Ishikawa (cell line): ENCODE measurements at regions not wholly inside any gene's neighbourhood (a gene's known extent, or its start where the extent isn't known, plus 50 kb on each side); places are given as distances from the start of the nearest gene placed in this dataset.

Source experiments
- CEBPB ChIP-seq: IDR thresholded peaks from 2 replicates; pipeline ENCODE4 v1.6.1; 2012
- CREB1 ChIP-seq: IDR thresholded peaks from 2 replicates; pipeline ENCODE4 v1.6.1; 2012; ENCODE audit warnings: low read depth
- EP300 ChIP-seq: IDR thresholded peaks from 2 replicates; pipeline ENCODE4 v1.6.1; 2012; ENCODE audit warnings: borderline replicate concordance
- FOXM1 ChIP-seq: IDR thresholded peaks from 2 replicates; pipeline ENCODE4 v1.6.1; 2012; ENCODE audit warnings: low read depth, borderline replicate concordance
- RAD21 ChIP-seq: IDR thresholded peaks from 2 replicates; pipeline ENCODE4 v1.6.1; 2012; ENCODE audit warnings: low read depth
- TAF1 ChIP-seq: IDR thresholded peaks from 2 replicates; pipeline ENCODE4 v1.6.1; 2012; ENCODE audit warnings: low read depth, mild to moderate bottlenecking
- TCF12 ChIP-seq: IDR thresholded peaks from 2 replicates; pipeline ENCODE4 v1.6.1; 2012; ENCODE audit warnings: low read depth
- TEAD4 ChIP-seq: IDR thresholded peaks from 2 replicates; pipeline ENCODE4 v1.6.1; 2012
- YY1 ChIP-seq: IDR thresholded peaks from 2 replicates; pipeline ENCODE4 v1.6.1; 2012; ENCODE audit warnings: low read depth
- ZBTB7A ChIP-seq: IDR thresholded peaks from 2 replicates; pipeline ENCODE4 v1.6.1; 2012; ENCODE audit warnings: low read depth
- TF ChIP-seq, protein P1 (sequence below): IDR thresholded peaks from 2 replicates; pipeline ENCODE4 v1.6.1; 2012; ENCODE audit warnings: low read depth, mild to moderate bottlenecking
- TF ChIP-seq, protein P2 (sequence below): IDR thresholded peaks from 2 replicates; pipeline ENCODE4 v1.6.1; 2012
- TF ChIP-seq, protein P3 (sequence below): IDR thresholded peaks from 2 replicates; pipeline ENCODE4 v1.6.1; 2012

DNA sequence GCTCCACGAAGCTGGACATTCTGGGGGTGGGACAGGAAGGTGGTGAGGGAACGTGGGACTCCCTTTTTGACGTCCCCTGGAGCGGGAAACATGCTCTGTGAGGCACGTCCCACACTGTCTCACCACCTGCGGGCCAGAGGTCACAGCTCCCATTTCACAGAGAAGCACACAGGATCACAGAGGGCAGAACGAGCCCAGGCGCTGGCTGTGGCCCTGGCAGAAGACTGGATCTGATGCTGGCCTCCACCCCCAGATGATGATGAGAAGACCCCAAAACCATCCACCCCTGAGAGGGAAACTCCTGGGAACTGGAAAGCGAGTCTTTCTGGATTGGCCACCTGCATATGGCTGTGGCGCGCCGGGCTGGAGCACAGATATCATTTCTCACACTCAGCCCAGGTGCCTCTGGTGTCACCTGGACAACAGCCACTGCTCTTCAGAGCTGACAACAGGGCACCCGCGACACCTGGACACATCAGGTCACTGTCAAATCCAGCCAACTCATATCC lies 216.2 kb downstream of the TUBA3C start:
- TF ChIP-seq, protein P1, sequence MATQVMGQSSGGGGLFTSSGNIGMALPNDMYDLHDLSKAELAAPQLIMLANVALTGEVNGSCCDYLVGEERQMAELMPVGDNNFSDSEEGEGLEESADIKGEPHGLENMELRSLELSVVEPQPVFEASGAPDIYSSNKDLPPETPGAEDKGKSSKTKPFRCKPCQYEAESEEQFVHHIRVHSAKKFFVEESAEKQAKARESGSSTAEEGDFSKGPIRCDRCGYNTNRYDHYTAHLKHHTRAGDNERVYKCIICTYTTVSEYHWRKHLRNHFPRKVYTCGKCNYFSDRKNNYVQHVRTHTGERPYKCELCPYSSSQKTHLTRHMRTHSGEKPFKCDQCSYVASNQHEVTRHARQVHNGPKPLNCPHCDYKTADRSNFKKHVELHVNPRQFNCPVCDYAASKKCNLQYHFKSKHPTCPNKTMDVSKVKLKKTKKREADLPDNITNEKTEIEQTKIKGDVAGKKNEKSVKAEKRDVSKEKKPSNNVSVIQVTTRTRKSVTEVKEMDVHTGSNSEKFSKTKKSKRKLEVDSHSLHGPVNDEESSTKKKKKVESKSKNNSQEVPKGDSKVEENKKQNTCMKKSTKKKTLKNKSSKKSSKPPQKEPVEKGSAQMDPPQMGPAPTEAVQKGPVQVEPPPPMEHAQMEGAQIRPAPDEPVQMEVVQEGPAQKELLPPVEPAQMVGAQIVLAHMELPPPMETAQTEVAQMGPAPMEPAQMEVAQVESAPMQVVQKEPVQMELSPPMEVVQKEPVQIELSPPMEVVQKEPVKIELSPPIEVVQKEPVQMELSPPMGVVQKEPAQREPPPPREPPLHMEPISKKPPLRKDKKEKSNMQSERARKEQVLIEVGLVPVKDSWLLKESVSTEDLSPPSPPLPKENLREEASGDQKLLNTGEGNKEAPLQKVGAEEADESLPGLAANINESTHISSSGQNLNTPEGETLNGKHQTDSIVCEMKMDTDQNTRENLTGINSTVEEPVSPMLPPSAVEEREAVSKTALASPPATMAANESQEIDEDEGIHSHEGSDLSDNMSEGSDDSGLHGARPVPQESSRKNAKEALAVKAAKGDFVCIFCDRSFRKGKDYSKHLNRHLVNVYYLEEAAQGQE: no peak
- TF ChIP-seq TCF12 (no peak), EP300 (no peak), CREB1 (no peak), TAF1 (no peak), YY1 (no peak), CEBPB (no peak), RAD21 (no peak), ZBTB7A (no peak), TEAD4 (no peak), FOXM1 (no peak)
- TF ChIP-seq, protein P2, sequence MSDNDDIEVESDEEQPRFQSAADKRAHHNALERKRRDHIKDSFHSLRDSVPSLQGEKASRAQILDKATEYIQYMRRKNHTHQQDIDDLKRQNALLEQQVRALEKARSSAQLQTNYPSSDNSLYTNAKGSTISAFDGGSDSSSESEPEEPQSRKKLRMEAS: no peak
- TF ChIP-seq, protein P3, sequence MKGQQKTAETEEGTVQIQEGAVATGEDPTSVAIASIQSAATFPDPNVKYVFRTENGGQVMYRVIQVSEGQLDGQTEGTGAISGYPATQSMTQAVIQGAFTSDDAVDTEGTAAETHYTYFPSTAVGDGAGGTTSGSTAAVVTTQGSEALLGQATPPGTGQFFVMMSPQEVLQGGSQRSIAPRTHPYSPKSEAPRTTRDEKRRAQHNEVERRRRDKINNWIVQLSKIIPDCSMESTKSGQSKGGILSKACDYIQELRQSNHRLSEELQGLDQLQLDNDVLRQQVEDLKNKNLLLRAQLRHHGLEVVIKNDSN: no peak
